SJSA1 (cell line): ENCODE measurements at regions not wholly inside any gene's neighbourhood (a gene's known extent, or its start where the extent isn't known, plus 50 kb on each side); places are given as distances from the start of the nearest gene placed in this dataset.

Source experiments
- DNase-seq, 2 experiments: peaks; one replicate each; pipeline ENCODE4 v3.0.0-alpha.2; 2015 to 2020; ENCODE audit warnings: low spot score in 2 of 2, low read depth in 1 of 2
- H3K27ac ChIP-seq: fragments of 250-450 bp; sonication (Bioruptor Pico); 2 replicates; pipeline ENCODE4 v1.5.1; 2020; ENCODE audit warnings: mild to moderate bottlenecking, moderate library complexity
- H3K27me3 ChIP-seq: fragments of 250-450 bp; sonication (Bioruptor Pico); replicated peaks from 2 replicates; pipeline ENCODE4 v1.5.1; 2020; ENCODE audit warnings: mild to moderate bottlenecking, moderate library complexity
- H3K36me3 ChIP-seq: fragments of 250-450 bp; sonication (Bioruptor Pico); 2 replicates; pipeline ENCODE4 v1.5.1; 2020; ENCODE audit warnings: mild to moderate bottlenecking
- H3K4me1 ChIP-seq: fragments of 250-450 bp; sonication (Bioruptor Pico); replicated peaks from 2 replicates; pipeline ENCODE4 v1.6.1; 2021; ENCODE audit warnings: mild to moderate bottlenecking
- H3K4me3 ChIP-seq: fragments of 250-450 bp; sonication (Bioruptor Pico); 2 replicates; pipeline ENCODE4 v1.5.1; 2020; ENCODE audit warnings: mild to moderate bottlenecking
- H3K9me3 ChIP-seq: fragments of 250-450 bp; sonication (Bioruptor Pico); replicated peaks from 2 replicates; pipeline ENCODE4 v1.5.1; 2020; ENCODE audit warnings: mild to moderate bottlenecking

DNA sequence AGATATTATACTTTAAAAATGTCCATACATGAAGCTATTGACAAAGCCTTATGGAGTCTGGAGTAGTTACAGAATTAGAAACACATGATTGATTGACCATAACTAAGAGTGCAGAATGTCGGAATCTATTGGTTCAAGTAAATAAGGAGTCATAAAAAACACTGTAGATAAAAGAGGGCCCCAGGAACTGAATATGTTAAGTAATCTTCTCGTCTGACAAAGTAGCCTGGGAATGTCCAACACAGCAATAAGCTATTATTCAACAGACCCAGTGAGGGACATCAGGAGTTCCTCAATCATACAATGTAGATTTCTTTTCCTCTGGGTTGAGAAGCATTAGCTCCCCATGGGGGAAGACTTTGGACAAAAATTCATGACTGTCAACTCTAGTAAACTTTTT lies 782.0 kb downstream of the SUGCT start:
- H3K27me3 ChIP-seq = no peaks in the 10 kb centered on the region
- H3K27ac ChIP-seq = peak overlapping the region; percentile 82
- H3K9me3 ChIP-seq = no peaks in the 10 kb centered on the region; the same call in 1 of the 2 replicates
- DNase-seq = no peak
- H3K4me1 ChIP-seq = peaks cover 36% of the 10 kb centered on the region
- H3K4me3 ChIP-seq = no peak overlapping the region
- peaks cover 5% of the 10 kb centered on the region; the same call in 1 of the 2 replicates for H3K36me3 ChIP-seq

DNA sequence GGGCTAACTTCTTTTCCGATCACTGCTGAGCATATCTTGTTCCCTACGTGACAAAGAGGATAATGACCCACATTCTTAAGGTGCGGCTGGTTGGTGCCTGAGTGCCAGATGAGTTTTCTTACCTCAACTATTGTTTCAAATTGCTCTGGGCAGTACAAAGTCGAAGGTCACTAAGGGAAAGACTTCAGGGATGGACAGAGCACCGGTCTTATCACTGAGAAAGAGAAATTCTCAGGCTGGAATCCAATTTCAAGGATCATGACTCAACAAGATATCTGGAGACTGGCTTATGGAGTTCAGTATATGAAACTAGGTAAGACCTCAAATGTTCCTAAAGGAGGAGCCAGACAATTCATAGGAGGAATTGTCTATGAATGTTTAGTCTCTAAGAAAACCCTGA lies 780.3 kb downstream of the SUGCT start:
- H3K36me3 ChIP-seq = peaks cover 5% of the 10 kb centered on the region; the same call in 1 of the 2 replicates
- H3K4me3 ChIP-seq = no peak overlapping the region
- no peak for DNase-seq
- no peaks in the 10 kb centered on the region; the same call in 1 of the 2 replicates for H3K9me3 ChIP-seq
- H3K4me1 ChIP-seq = peaks cover 28% of the 10 kb centered on the region
- H3K27ac ChIP-seq = no peak overlapping the region
- no peaks in the 10 kb centered on the region for H3K27me3 ChIP-seq
